Thoracic aorta (tissue), 2 donors: ENCODE measurements at regions not wholly inside any gene's neighbourhood (a gene's known extent, or its start where the extent isn't known, plus 50 kb on each side); places are given as distances from the start of the nearest gene placed in this dataset.

Experiments
- ATAC-seq: fragments of 150-250 bp; one replicate; pipeline ENCODE4 v1.8.0; 2017; ENCODE audit warnings: low read depth; ENCODE audit not compliant: insufficient number of reproducible peaks, low FRiP score
- DNase-seq: peaks from one replicate; pipeline ENCODE4 v3.0.0-alpha.2; 2020; ENCODE audit warnings: low spot score
- H3K27ac ChIP-seq, 2 donors: fragments of 200-600 bp; sonication (generic); 1 replicate in 1 of 2; 2 replicates in 1 of 2; pipeline ENCODE4 v1.5.1; 2016; ENCODE audit warnings: mild to moderate bottlenecking in 2 of 2, moderate library complexity in 2 of 2
- H3K27me3 ChIP-seq: fragments of 200-600 bp; sonication (generic); replicated peaks from 2 replicates; pipeline ENCODE4 v1.6.0; 2016; ENCODE audit warnings: mild to moderate bottlenecking; ENCODE audit not compliant: insufficient read depth
- H3K36me3 ChIP-seq: fragments of 200-600 bp; sonication (generic); one replicate; pipeline ENCODE4 v1.5.1; 2016
- H3K4me1 ChIP-seq, 2 donors: fragments of 200-600 bp; sonication (generic); 1 replicate in 1 of 2; 2 replicates in 1 of 2; pipeline versions ENCODE4 v1.5.1 to v1.6.0; 2016; ENCODE audit warnings: low read depth in 2 of 2, mild to moderate bottlenecking in 1 of 2; ENCODE audit not compliant: control insufficient read depth in 1 of 2
- H3K4me3 ChIP-seq: fragments of 200-600 bp; sonication (generic); 2 replicates; pipeline ENCODE4 v1.5.1; 2016; ENCODE audit warnings: mild to moderate bottlenecking
- H3K9me3 ChIP-seq: fragments of 200-600 bp; sonication (generic); 2 replicates; pipeline ENCODE4 v1.5.1; 2016
- CTCF ChIP-seq: fragments of 200-600 bp; sonication (generic); IDR thresholded peaks from one replicate; pipeline ENCODE4 v1.5.1; 2019; ENCODE audit warnings: antibody characterized with exemption

GRCh38 chr9:108536836-108537601, 318.8 kb downstream of the ACTL7B start:
- no peak overlapping the region for H3K4me3 ChIP-seq
- no peak for ATAC-seq

GRCh38 chr9:108535526-108535925, 320.3 kb downstream of the ACTL7B start:
- no peaks in the 10 kb centered on the region for H3K9me3 ChIP-seq
- TF ChIP-seq CTCF: peak; percentile 44

More at GRCh38 chr9:108536836-108537601, 318.8 kb downstream of the ACTL7B start:
- Histone ChIP-seq H3K27me3 (no peaks in the 10 kb centered on the region), H3K36me3 (no peaks in the 10 kb centered on the region), H3K27ac (no peak overlapping the region), H3K4me1 (no peaks in the 10 kb centered on the region), H3K9me3 (no peaks in the 10 kb centered on the region)
- TF ChIP-seq CTCF: no peak
- DNase-seq: no peak

DNA sequence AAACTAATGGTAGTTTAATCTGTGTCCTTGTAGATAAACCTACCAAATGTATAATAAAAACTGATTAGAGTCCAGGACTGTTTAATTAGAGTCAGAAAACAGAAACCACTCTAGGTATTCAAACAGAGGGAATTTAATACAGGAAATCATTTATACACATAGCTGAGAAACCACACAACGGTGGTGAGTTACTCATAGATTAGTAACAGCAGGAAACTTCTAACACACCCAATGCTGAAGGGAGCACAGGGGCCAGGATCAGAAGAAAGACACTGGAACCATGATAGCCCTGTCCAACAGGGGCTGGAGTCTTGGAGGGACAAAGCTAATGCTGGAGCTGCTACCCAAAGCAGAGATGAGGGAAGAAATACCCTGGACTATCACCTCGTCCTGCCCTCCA, 321.0 kb downstream of the ACTL7B start:
- H3K27ac ChIP-seq: no peak overlapping the region
- no peaks in the 10 kb centered on the region for H3K9me3 ChIP-seq
- no peak for TF ChIP-seq CTCF
- ATAC-seq: no peak
- H3K4me1 ChIP-seq: no peaks in the 10 kb centered on the region
- H3K4me3 ChIP-seq: no peak overlapping the region
- no peak for DNase-seq
- H3K36me3 ChIP-seq: no peaks in the 10 kb centered on the region
- H3K27me3 ChIP-seq: no peaks in the 10 kb centered on the region

More at GRCh38 chr9:108535526-108535925, 320.3 kb downstream of the ACTL7B start:
- no peaks in the 10 kb centered on the region for H3K4me1 ChIP-seq
- H3K36me3 ChIP-seq: no peaks in the 10 kb centered on the region
- no peak overlapping the region for H3K4me3 ChIP-seq
- ATAC-seq (no peak), DNase-seq (no peak)
- no peak overlapping the region for H3K27ac ChIP-seq
- no peaks in the 10 kb centered on the region for H3K27me3 ChIP-seq

- no peaks in the 10 kb centered on the region for H3K27me3 ChIP-seq
- H3K27ac ChIP-seq: no peak overlapping the region
- no peaks in the 10 kb centered on the region for H3K36me3 ChIP-seq
- no peaks in the 10 kb centered on the region for H3K9me3 ChIP-seq
- H3K4me1 ChIP-seq: no peaks in the 10 kb centered on the region
- no peak for TF ChIP-seq CTCF
- H3K4me3 ChIP-seq: no peak overlapping the region
- no peak for ATAC-seq
- DNase-seq: no peak
Measured at GRCh38 chr9:108530141-108530540, 325.6 kb downstream of the ACTL7B start.

GRCh38 chr9:108528231-108528630, 327.6 kb downstream of the ACTL7B start:
- no peak for DNase-seq
- no peak overlapping the region for H3K4me3 ChIP-seq
- ATAC-seq: no peak
- H3K27me3 ChIP-seq: no peaks in the 10 kb centered on the region
- no peaks in the 10 kb centered on the region for H3K36me3 ChIP-seq
- no peaks in the 10 kb centered on the region for H3K4me1 ChIP-seq
- H3K9me3 ChIP-seq: no peaks in the 10 kb centered on the region
- no peak overlapping the region for H3K27ac ChIP-seq
- TF ChIP-seq CTCF: no peak
